CD14-positive monocyte (primary cell): ENCODE measurements at regions not wholly inside any gene's neighbourhood (a gene's known extent, or its start where the extent isn't known, plus 50 kb on each side); places are given as distances from the start of the nearest gene placed in this dataset.

Experiments used
- DNase-seq, 3 donors: peaks; one replicate each; pipeline ENCODE4 v3.0.0-alpha.2; 2011 to 2022
- H2AFZ ChIP-seq: 2 replicates; pipeline ENCODE4 v1.6.0; 2012; ENCODE audit warnings: mild to moderate bottlenecking, low read depth, low read length, inconsistent platforms; ENCODE audit not compliant: insufficient read depth, poor library complexity, severe bottlenecking
- H3K27ac ChIP-seq, 2 donors: 1 replicate in 1 of 2; 2 replicates in 1 of 2; pipeline ENCODE4 v1.5.1; 2012 to 2013; ENCODE audit warnings: low read length in 2 of 2, control low read depth in 1 of 2, inconsistent platforms in 1 of 2, low read depth in 1 of 2, mild to moderate bottlenecking in 1 of 2
- H3K27me3 ChIP-seq, 2 donors: one replicate each; pipeline versions ENCODE4 v1.6.0 to v1.6.1; 2011 to 2013; ENCODE audit warnings: low read length in 2 of 2; ENCODE audit not compliant: control insufficient read depth in 2 of 2, insufficient read depth in 2 of 2
- H3K36me3 ChIP-seq, 2 donors: replicated peaks in 1 of 2; 1 replicate in 1 of 2; 2 replicates in 1 of 2; pipeline versions ENCODE4 v1.5.1 to v1.6.1; 2012 to 2013; ENCODE audit warnings: low read length in 2 of 2, control low read depth in 1 of 2, inconsistent platforms in 1 of 2, mild to moderate bottlenecking in 1 of 2; ENCODE audit not compliant: insufficient read depth in 2 of 2, control insufficient read depth in 1 of 2
- H3K4me1 ChIP-seq, 2 donors: 1 replicate in 1 of 2; 2 replicates in 1 of 2; pipeline versions ENCODE4 v1.5.1 to v1.6.1; 2012 to 2013; ENCODE audit warnings: low read length in 2 of 2, control low read depth in 1 of 2, inconsistent platforms in 1 of 2, mild to moderate bottlenecking in 1 of 2, moderate library complexity in 1 of 2; ENCODE audit not compliant: insufficient read depth in 2 of 2, control insufficient read depth in 1 of 2
- H3K4me2 ChIP-seq: replicated peaks from 2 replicates; pipeline ENCODE3; 2012; ENCODE audit warnings: low read length, moderate library complexity, mild to moderate bottlenecking; ENCODE audit not compliant: poor library complexity, severe bottlenecking; ENCODE audit errors: extremely low read depth
- H3K4me3 ChIP-seq, 3 experiments: fragments of 200-600 bp in 1 of 3; sonication (generic) in 1 of 3; replicated peaks in 1 of 3; 1 replicate in 2 of 3; 2 replicates in 1 of 3; pipeline ENCODE4 v1.5.1; 2011 to 2013; ENCODE audit warnings: low read length in 3 of 3, mild to moderate bottlenecking in 3 of 3, control low read depth in 2 of 3, low read depth in 2 of 3, inconsistent platforms in 1 of 3, moderate library complexity in 1 of 3
- H3K79me2 ChIP-seq: 2 replicates; pipeline ENCODE4 v1.6.0; 2012; ENCODE audit warnings: mild to moderate bottlenecking, control low read depth, inconsistent platforms, low read length, moderate library complexity; ENCODE audit not compliant: insufficient read depth
- H3K9ac ChIP-seq: 2 replicates; pipeline ENCODE4 v1.6.0; 2017; ENCODE audit warnings: low read length, mild to moderate bottlenecking; ENCODE audit not compliant: insufficient read depth, poor library complexity, severe bottlenecking
- H3K9me3 ChIP-seq, 2 donors: replicated peaks in 1 of 2; 1 replicate in 1 of 2; 2 replicates in 1 of 2; pipeline versions ENCODE4 v1.5.1 to v1.6.1; 2012 to 2013; ENCODE audit warnings: low read length in 2 of 2, control low read depth in 1 of 2; ENCODE audit not compliant: control insufficient read depth in 1 of 2, insufficient read depth in 1 of 2
- H4K20me1 ChIP-seq: 2 replicates; pipeline ENCODE4 v1.6.0; 2012; ENCODE audit warnings: mild to moderate bottlenecking, low read length, control low read depth, moderate library complexity; ENCODE audit not compliant: insufficient read depth
- H3K27ac Mint-ChIP-seq, 7 donors: one replicate each; pipeline ENCODE4 v1.8.0; 2020; ENCODE audit warnings: mild to moderate bottlenecking in 7 of 7, mixed read lengths in 7 of 7, moderate library complexity in 6 of 7, inconsistent platforms in 2 of 7
- H3K27me3 Mint-ChIP-seq, 3 donors: one replicate each; pipeline ENCODE4 v1.8.0; 2021 to 2022; ENCODE audit warnings: low read depth in 3 of 3, mild to moderate bottlenecking in 3 of 3, mixed read lengths in 3 of 3, moderate library complexity in 3 of 3, inconsistent platforms in 1 of 3
- H3K36me3 Mint-ChIP-seq, 2 donors: one replicate each; pipeline ENCODE4 v1.8.0; 2020; ENCODE audit warnings: mixed read lengths in 2 of 2, inconsistent platforms in 1 of 2, mild to moderate bottlenecking in 1 of 2
- H3K4me1 Mint-ChIP-seq: one replicate; pipeline ENCODE4 v1.8.0; 2020; ENCODE audit warnings: mild to moderate bottlenecking, mixed read lengths
- H3K4me3 Mint-ChIP-seq, 2 donors: one replicate each; pipeline ENCODE4 v1.8.0; 2020; ENCODE audit warnings: mild to moderate bottlenecking in 2 of 2, mixed read lengths in 2 of 2, moderate library complexity in 1 of 2
- H3K9me3 Mint-ChIP-seq, 7 donors: one replicate each; pipeline ENCODE4 v1.8.0; 2020 to 2022; ENCODE audit warnings: mixed read lengths in 7 of 7, mild to moderate bottlenecking in 6 of 7, moderate library complexity in 6 of 7, inconsistent platforms in 2 of 7
- CTCF ChIP-seq: fragments of 200-600 bp; IDR thresholded peaks from one replicate; pipeline ENCODE4 v1.8.0; 2022; ENCODE audit warnings: antibody characterized with exemption, mild to moderate bottlenecking
- WGBS: methylation state at CpG from one replicate; pipeline ENCODE4 v1.1.5; 2013; ENCODE audit warnings: missing lambda C conversion rate; ENCODE audit not compliant: insufficient coverage; 5-methylcytosine and 5-hydroxymethylcytosine counted together
- intact Hi-C, 2 donors: fragments of 100-400 bp; cut with micrococcal nuclease; formaldehyde crosslinking; loops; one replicate each; pipeline versions ENCODE4 v1.15.0 to v1.15.1; 2023

- no peak overlapping the region for H3K4me3 ChIP-seq
- H2AFZ ChIP-seq, result no peak overlapping the region
- no peak overlapping the region for H3K27ac ChIP-seq
- no peak overlapping the region for H3K9ac ChIP-seq
- TF ChIP-seq CTCF, result no peak
- no peaks in the 10 kb centered on the region for H3K79me2 ChIP-seq
- Mint-ChIP-seq H3K4me1 (no peaks in the 10 kb centered on the region), H3K4me3 (no peak overlapping the region), H3K27ac (peak overlapping the region in 1 of 7 donors; percentile 35), H3K27me3 (no peaks in the 10 kb centered on the region), H3K36me3 (no peaks in the 10 kb centered on the region), H3K9me3 (peaks cover 0 to 3% (median 1%) of the 10 kb centered on the region in 7 donors)
- no peaks in the 10 kb centered on the region for H3K36me3 ChIP-seq
- no peak for DNase-seq
- no peaks in the 10 kb centered on the region for H3K27me3 ChIP-seq
- no peaks in the 10 kb centered on the region for H3K4me1 ChIP-seq
- no peaks in the 10 kb centered on the region for H4K20me1 ChIP-seq
- H3K9me3 ChIP-seq, result peaks cover 0 to 4% of the 10 kb centered on the region in 2 donors
- WGBS, result 100% methylated on average over 1 of the region's 4 CpGs
- H3K4me2 ChIP-seq, result no peak overlapping the region
- intact Hi-C loops, result no loop called here
Observed at GRCh38 chr5:161098516-161098915, 246.5 kb upstream of the ATP10B start.

- intact Hi-C loops, result no loop called here
- no peaks in the 10 kb centered on the region for H3K36me3 Mint-ChIP-seq
Observed at GRCh38 chr5:161096581-161096980, 244.6 kb upstream of the ATP10B start.

More at GRCh38 chr5:161096581-161096980, 244.6 kb upstream of the ATP10B start:
- TF ChIP-seq CTCF, result no peak
- no peaks in the 10 kb centered on the region for H3K27me3 ChIP-seq
- H4K20me1 ChIP-seq, result no peaks in the 10 kb centered on the region
- no peaks in the 10 kb centered on the region for H3K4me1 Mint-ChIP-seq
- WGBS, result 50% methylated on average over 1 of the region's 4 CpGs
- no peak overlapping the region for H3K4me2 ChIP-seq
- no peak overlapping the region for H3K4me3 Mint-ChIP-seq
- H3K79me2 ChIP-seq, result no peaks in the 10 kb centered on the region
- H3K36me3 ChIP-seq, result no peaks in the 10 kb centered on the region
- H3K27ac ChIP-seq, result no peak overlapping the region
- peaks cover 0 to 3% (median 2%) of the 10 kb centered on the region in 7 donors for H3K9me3 Mint-ChIP-seq
- no peak overlapping the region for H2AFZ ChIP-seq
- no peak overlapping the region for H3K4me3 ChIP-seq
- no peaks in the 10 kb centered on the region for H3K4me1 ChIP-seq
- H3K9me3 ChIP-seq, result peaks cover 0 to 11% of the 10 kb centered on the region in 2 donors
- no peak for DNase-seq
- H3K27me3 Mint-ChIP-seq, result peaks cover 0 to 2% (median 0%) of the 10 kb centered on the region in 3 donors
- H3K9ac ChIP-seq, result no peak overlapping the region
- H3K27ac Mint-ChIP-seq, result no peak overlapping the region
